GM19455 (cell line): ENCODE measurements at regions not wholly inside any gene's neighbourhood (a gene's known extent, or its start where the extent isn't known, plus 50 kb on each side); places are given as distances from the start of the nearest gene placed in this dataset.

ENCODE experiments used
- ATAC-seq: cut with Tn5 transposase; IDR thresholded peaks from one replicate; pipeline ENCODE4 v1.9.1; 2021; ENCODE audit not compliant: unreplicated experiment

- no peak for ATAC-seq
Measured at GRCh38 chr2:35000453-35000852, 1355.1 kb upstream of the CRIM1 start.

- ATAC-seq: no peak
Measured at GRCh38 chr2:34998741-34999140, 1356.8 kb upstream of the CRIM1 start.

GRCh38 chr2:34997779-34998178, 1357.8 kb upstream of the CRIM1 start:
- no peak for ATAC-seq

GRCh38 chr2:34995196-34995595, 1360.4 kb upstream of the CRIM1 start:
- ATAC-seq: no peak

GRCh38 chr2:34991508-34992274, 1363.9 kb upstream of the CRIM1 start:
- ATAC-seq: no peak

- ATAC-seq: no peak
Measured at GRCh38 chr2:34985474-34985873, 1370.1 kb upstream of the CRIM1 start.

GRCh38 chr2:34980689-34981088, 1374.9 kb upstream of the CRIM1 start:
- no peak for ATAC-seq

GRCh38 chr2:34979148-34979547, 1376.4 kb upstream of the CRIM1 start:
- no peak for ATAC-seq

- no peak for ATAC-seq
Measured at GRCh38 chr2:34961822-34962221, 1362.7 kb upstream of the FAM98A start.

- ATAC-seq: no peak
Measured at GRCh38 chr2:34954758-34955157, 1355.7 kb upstream of the FAM98A start.

- no peak for ATAC-seq
Measured at GRCh38 chr2:34950797-34951196, 1351.7 kb upstream of the FAM98A start.

- no peak for ATAC-seq
Measured at GRCh38 chr2:34949316-34949715, 1350.2 kb upstream of the FAM98A start.

- ATAC-seq: no peak
Measured at GRCh38 chr2:34936089-34936488, 1337.0 kb upstream of the FAM98A start.

GRCh38 chr2:34912084-34912483, 1313.0 kb upstream of the FAM98A start:
- no peak for ATAC-seq

GRCh38 chr2:34909992-34910705, 1311.0 kb upstream of the FAM98A start:
- ATAC-seq: no peak

- ATAC-seq: no peak
Measured at GRCh38 chr2:34907812-34908211, 1308.7 kb upstream of the FAM98A start.

GRCh38 chr2:34901739-34902138, 1302.6 kb upstream of the FAM98A start:
- ATAC-seq: no peak

- no peak for ATAC-seq
Measured at GRCh38 chr2:34899079-34899478, 1300.0 kb upstream of the FAM98A start.

- no peak for ATAC-seq
Measured at GRCh38 chr2:34892766-34893165, 1293.7 kb upstream of the FAM98A start.

GRCh38 chr2:34892256-34892655, 1293.2 kb upstream of the FAM98A start:
- ATAC-seq: no peak

GRCh38 chr2:34875091-34875745, 1276.1 kb upstream of the FAM98A start:
- ATAC-seq: no peak

- ATAC-seq: no peak
Measured at GRCh38 chr2:34853646-34854045, 1254.5 kb upstream of the FAM98A start.
